ENCODE measurements at regions not wholly inside any gene's neighbourhood (a gene's known extent, or its start where the extent isn't known, plus 50 kb on each side); places are given as distances from the start of the nearest gene placed in this dataset.

- Histone ChIP-seq H3K9me3 (no peaks in the 10 kb centered on the region), H3K27me3 (no peaks in the 10 kb centered on the region), H3K27ac (no peak overlapping the region), H3K4me3 (no peak overlapping the region), H3K4me1 (no peaks in the 10 kb centered on the region), H3K36me3 (no peaks in the 10 kb centered on the region)
- DNase-seq, result no peak
- TF ChIP-seq POLR2A (IDR thresholded peaks at IDR 0.05) (no peak), CTCF (IDR thresholded peaks at IDR 0.05) (no peak)
- intact Hi-C loops (cut with DNase I; ENCODE audit: low total_unique reads), result no loop called here
These were observed 220.9 kb upstream of the SUCLG2 start for GRCh38 chr3:67875338-67875737.

GRCh38 chr3:67870477-67870876, 216.1 kb upstream of the SUCLG2 start:
- no peak for TF ChIP-seq POLR2A (IDR thresholded peaks at IDR 0.05)
- TF ChIP-seq CTCF (IDR thresholded peaks at IDR 0.05), result no peak
- Histone ChIP-seq H3K4me1 (no peaks in the 10 kb centered on the region), H3K9me3 (no peaks in the 10 kb centered on the region), H3K36me3 (no peaks in the 10 kb centered on the region), H3K4me3 (no peak overlapping the region), H3K27ac (no peak overlapping the region), H3K27me3 (no peaks in the 10 kb centered on the region)
- intact Hi-C loops (cut with DNase I; ENCODE audit: low total_unique reads), result no loop called here
- no peak for DNase-seq

GRCh38 chr3:67866571-67866970, 212.2 kb upstream of the SUCLG2 start:
- no peaks in the 10 kb centered on the region for H3K9me3 ChIP-seq
- H3K4me1 ChIP-seq, result no peaks in the 10 kb centered on the region
- no peak overlapping the region for H3K4me3 ChIP-seq
- no peaks in the 10 kb centered on the region for H3K36me3 ChIP-seq
- TF ChIP-seq POLR2A (IDR thresholded peaks at IDR 0.05) (no peak), CTCF (IDR thresholded peaks at IDR 0.05) (no peak)
- intact Hi-C loops (cut with DNase I; ENCODE audit: low total_unique reads), result no loop called here
- no peaks in the 10 kb centered on the region for H3K27me3 ChIP-seq
- H3K27ac ChIP-seq, result no peak overlapping the region
- DNase-seq, result no peak

GRCh38 chr3:67864587-67865183, 210.3 kb upstream of the SUCLG2 start:
- TF ChIP-seq POLR2A (IDR thresholded peaks at IDR 0.05) (no peak), CTCF (IDR thresholded peaks at IDR 0.05) (no peak)
- H3K9me3 ChIP-seq, result no peaks in the 10 kb centered on the region
- no peak overlapping the region for H3K27ac ChIP-seq
- H3K4me1 ChIP-seq, result no peaks in the 10 kb centered on the region
- DNase-seq, result no peak
- intact Hi-C loops (cut with DNase I; ENCODE audit: low total_unique reads), result no loop called here
- no peak overlapping the region for H3K4me3 ChIP-seq
- no peaks in the 10 kb centered on the region for H3K36me3 ChIP-seq
- H3K27me3 ChIP-seq, result no peaks in the 10 kb centered on the region

GRCh38 chr3:67863869-67864268, 209.5 kb upstream of the SUCLG2 start:
- intact Hi-C loops (cut with DNase I; ENCODE audit: low total_unique reads), result no loop called here
- no peaks in the 10 kb centered on the region for H3K4me1 ChIP-seq
- no peak overlapping the region for H3K4me3 ChIP-seq
- no peaks in the 10 kb centered on the region for H3K36me3 ChIP-seq
- no peaks in the 10 kb centered on the region for H3K9me3 ChIP-seq
- TF ChIP-seq POLR2A (IDR thresholded peaks at IDR 0.05), result no peak
- TF ChIP-seq CTCF (IDR thresholded peaks at IDR 0.05), result no peak
- H3K27ac ChIP-seq, result no peak overlapping the region
- H3K27me3 ChIP-seq, result no peaks in the 10 kb centered on the region
- no peak for DNase-seq
